ENCODE measurements at regions not wholly inside any gene's neighbourhood (a gene's known extent, or its start where the extent isn't known, plus 50 kb on each side); places are given as distances from the start of the nearest gene placed in this dataset.

DNA sequence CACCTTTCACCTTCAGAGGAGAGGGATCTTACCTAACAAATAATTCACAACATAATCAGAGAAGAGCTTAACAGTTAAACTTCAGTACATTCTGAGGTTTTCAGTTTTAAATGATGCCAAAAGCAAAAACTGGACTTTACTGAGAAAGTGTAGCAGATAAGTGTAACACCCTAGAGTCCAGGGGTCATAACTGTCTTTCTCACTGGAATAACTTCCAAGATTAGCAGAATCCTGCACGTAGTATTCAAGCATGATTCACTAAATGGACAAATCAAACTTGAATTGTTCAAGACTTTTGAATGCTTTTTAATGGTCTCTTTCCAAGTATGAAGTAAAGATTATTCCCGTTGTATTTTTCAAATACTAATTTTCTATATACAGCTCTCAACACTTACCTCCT, 180.1 kb upstream of the NREP start:
- intact Hi-C loops (cut with DNase I), result no loop called here
- ATAC-seq (ENCODE audit: low FRiP score) (no peak), DNase-seq (no peak)
- Histone ChIP-seq H3K4me1 (ENCODE audit: control insufficient read depth in 1 of 2, insufficient read depth in 2 of 2, low read length in 2 of 2) (peaks cover 0 to 3% of the 10 kb centered on the region in 2 donors), H3K9me3 (ENCODE audit: control insufficient read depth, low read length) (no peaks in the 10 kb centered on the region), H3K27ac (ENCODE audit: low read depth in 1 of 2, low read length in 2 of 2) (no peak overlapping the region), H3K4me3 (ENCODE audit: low read length in 2 of 2) (no peak overlapping the region), H3K27me3 (ENCODE audit: control insufficient read depth in 1 of 2, insufficient read depth in 2 of 2, low read length in 1 of 2) (no peaks in the 10 kb centered on the region), H3K36me3 (ENCODE audit: control insufficient read depth in 1 of 2, insufficient read depth in 2 of 2, low read length in 1 of 2) (no peaks in the 10 kb centered on the region)
- WGBS, 2 donors, result 9 to 22% methylated on average over 2 of the region's 2 CpGs

GRCh38 chr5:111935835-111936234, 178.8 kb upstream of the NREP start:
- ATAC-seq (ENCODE audit: low FRiP score), result no peak
- WGBS, 2 donors, result 98 to 99% methylated on average over 3 of the region's 3 CpGs

GRCh38 chr5:111935009-111935408, 178.0 kb upstream of the NREP start:
- Histone ChIP-seq H3K9me3 (ENCODE audit: control insufficient read depth, low read length) (no peaks in the 10 kb centered on the region), H3K4me1 (ENCODE audit: control insufficient read depth in 1 of 2, insufficient read depth in 2 of 2, low read length in 2 of 2) (peaks cover 0 to 3% of the 10 kb centered on the region in 2 donors), H3K27ac (ENCODE audit: low read depth in 1 of 2, low read length in 2 of 2) (no peak overlapping the region), H3K27me3 (ENCODE audit: control insufficient read depth in 1 of 2, insufficient read depth in 2 of 2, low read length in 1 of 2) (no peaks in the 10 kb centered on the region), H3K4me3 (ENCODE audit: low read length in 2 of 2) (no peak overlapping the region), H3K36me3 (ENCODE audit: control insufficient read depth in 1 of 2, insufficient read depth in 2 of 2, low read length in 1 of 2) (no peaks in the 10 kb centered on the region)
- intact Hi-C loops (cut with DNase I), result no loop called here
- DNase-seq (no peak), ATAC-seq (ENCODE audit: low FRiP score) (no peak)
- 96 to 97% methylated on average over 1 of the region's 1 CpG for WGBS, 2 donors

More at GRCh38 chr5:111935835-111936234, 178.8 kb upstream of the NREP start:
- no peak overlapping the region for H3K4me3 ChIP-seq (ENCODE audit: low read length in 2 of 2)
- no peaks in the 10 kb centered on the region for H3K9me3 ChIP-seq (ENCODE audit: control insufficient read depth, low read length)
- peaks cover 0 to 3% of the 10 kb centered on the region in 2 donors for H3K4me1 ChIP-seq (ENCODE audit: control insufficient read depth in 1 of 2, insufficient read depth in 2 of 2, low read length in 2 of 2)
- no peaks in the 10 kb centered on the region for H3K36me3 ChIP-seq (ENCODE audit: control insufficient read depth in 1 of 2, insufficient read depth in 2 of 2, low read length in 1 of 2)
- H3K27me3 ChIP-seq (ENCODE audit: control insufficient read depth in 1 of 2, insufficient read depth in 2 of 2, low read length in 1 of 2), result no peaks in the 10 kb centered on the region
- intact Hi-C loops (cut with DNase I), result no loop called here
- no peak for DNase-seq
- H3K27ac ChIP-seq (ENCODE audit: low read depth in 1 of 2, low read length in 2 of 2), result no peak overlapping the region

- 74 to 77% methylated on average over 2 of the region's 2 CpGs for WGBS, 2 donors
Observed at GRCh38 chr5:111934511-111934910, 177.5 kb upstream of the NREP start.

DNA sequence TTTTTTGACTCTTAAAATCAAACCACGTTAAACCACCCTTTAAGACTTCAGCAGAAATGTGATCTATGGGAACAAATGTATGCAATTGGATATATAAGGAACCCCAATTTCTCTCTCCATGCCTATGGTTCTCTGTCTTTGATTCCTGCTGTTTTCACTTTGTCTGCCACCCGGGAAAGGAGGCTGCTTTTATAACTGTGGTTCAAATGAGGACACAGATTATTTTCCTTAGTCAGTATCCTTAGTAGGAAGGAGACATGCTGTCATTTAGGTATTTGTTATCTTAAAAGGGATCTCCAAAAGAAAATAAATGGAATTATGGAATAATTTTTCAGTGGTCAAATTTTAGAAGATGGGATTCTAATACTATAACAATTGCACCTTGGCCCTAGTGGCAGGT, 176.1 kb upstream of the NREP start:
- Histone ChIP-seq H3K9me3 (ENCODE audit: control insufficient read depth, low read length) (no peaks in the 10 kb centered on the region), H3K36me3 (ENCODE audit: control insufficient read depth in 1 of 2, insufficient read depth in 2 of 2, low read length in 1 of 2) (no peaks in the 10 kb centered on the region), H3K27me3 (ENCODE audit: control insufficient read depth in 1 of 2, insufficient read depth in 2 of 2, low read length in 1 of 2) (no peaks in the 10 kb centered on the region), H3K27ac (ENCODE audit: low read depth in 1 of 2, low read length in 2 of 2) (no peak overlapping the region), H3K4me1 (ENCODE audit: control insufficient read depth in 1 of 2, insufficient read depth in 2 of 2, low read length in 2 of 2) (peaks cover 0 to 7% of the 10 kb centered on the region in 2 donors), H3K4me3 (ENCODE audit: low read length in 2 of 2) (no peak overlapping the region)
- DNase-seq (no peak), ATAC-seq (ENCODE audit: low FRiP score) (no peak)
- intact Hi-C loops (cut with DNase I), result no loop called here
- 25 to 26% methylated on average over 2 of the region's 2 CpGs for WGBS, 2 donors

More at GRCh38 chr5:111934511-111934910, 177.5 kb upstream of the NREP start:
- Histone ChIP-seq H3K4me1 (ENCODE audit: control insufficient read depth in 1 of 2, insufficient read depth in 2 of 2, low read length in 2 of 2) (peaks cover 0 to 6% of the 10 kb centered on the region in 2 donors), H3K27me3 (ENCODE audit: control insufficient read depth in 1 of 2, insufficient read depth in 2 of 2, low read length in 1 of 2) (no peaks in the 10 kb centered on the region), H3K36me3 (ENCODE audit: control insufficient read depth in 1 of 2, insufficient read depth in 2 of 2, low read length in 1 of 2) (no peaks in the 10 kb centered on the region), H3K27ac (ENCODE audit: low read depth in 1 of 2, low read length in 2 of 2) (no peak overlapping the region), H3K9me3 (ENCODE audit: control insufficient read depth, low read length) (no peaks in the 10 kb centered on the region), H3K4me3 (ENCODE audit: low read length in 2 of 2) (no peak overlapping the region)
- intact Hi-C loops (cut with DNase I), result no loop called here
- no peak for DNase-seq
- ATAC-seq (ENCODE audit: low FRiP score), result no peak

- Histone ChIP-seq H3K27me3 (ENCODE audit: control insufficient read depth in 1 of 2, insufficient read depth in 2 of 2, low read length in 1 of 2) (no peaks in the 10 kb centered on the region), H3K4me3 (ENCODE audit: low read length in 2 of 2) (no peak overlapping the region), H3K4me1 (ENCODE audit: control insufficient read depth in 1 of 2, insufficient read depth in 2 of 2, low read length in 2 of 2) (peaks cover 0 to 7% of the 10 kb centered on the region in 2 donors), H3K36me3 (ENCODE audit: control insufficient read depth in 1 of 2, insufficient read depth in 2 of 2, low read length in 1 of 2) (no peaks in the 10 kb centered on the region), H3K9me3 (ENCODE audit: control insufficient read depth, low read length) (no peaks in the 10 kb centered on the region), H3K27ac (ENCODE audit: low read depth in 1 of 2, low read length in 2 of 2) (no peak overlapping the region)
- ATAC-seq (ENCODE audit: low FRiP score) (no peak), DNase-seq (no peak)
- intact Hi-C loops (cut with DNase I), result no loop called here
- 14 to 17% methylated on average over 5 of the region's 5 CpGs for WGBS, 2 donors
Observed at GRCh38 chr5:111932628-111933027, 175.6 kb upstream of the NREP start.

DNA sequence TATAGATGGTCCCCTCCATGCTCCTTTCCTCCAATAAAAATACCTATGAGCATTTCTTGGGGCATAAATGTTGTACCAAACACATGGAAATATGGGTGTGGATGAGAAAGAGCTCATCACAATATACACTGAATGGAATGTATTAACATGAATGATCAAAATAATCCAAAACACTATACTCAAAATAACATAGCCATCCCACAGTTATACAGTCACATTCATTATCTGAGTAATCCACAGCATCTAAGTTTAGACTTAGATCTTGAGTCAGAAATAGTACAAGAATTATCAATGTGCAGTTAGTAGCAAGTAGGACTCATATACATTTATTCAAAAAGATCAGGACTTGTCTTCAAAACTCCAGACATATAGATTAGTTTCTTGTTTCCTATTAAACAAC, 175.2 kb upstream of the NREP start:
- Histone ChIP-seq H3K4me1 (ENCODE audit: control insufficient read depth in 1 of 2, insufficient read depth in 2 of 2, low read length in 2 of 2) (peaks cover 0 to 7% of the 10 kb centered on the region in 2 donors), H3K27ac (ENCODE audit: low read depth in 1 of 2, low read length in 2 of 2) (no peak overlapping the region), H3K9me3 (ENCODE audit: control insufficient read depth, low read length) (no peaks in the 10 kb centered on the region), H3K27me3 (ENCODE audit: control insufficient read depth in 1 of 2, insufficient read depth in 2 of 2, low read length in 1 of 2) (no peaks in the 10 kb centered on the region), H3K36me3 (ENCODE audit: control insufficient read depth in 1 of 2, insufficient read depth in 2 of 2, low read length in 1 of 2) (no peaks in the 10 kb centered on the region), H3K4me3 (ENCODE audit: low read length in 2 of 2) (no peak overlapping the region)
- ATAC-seq (ENCODE audit: low FRiP score), result no peak
- no peak for DNase-seq
- intact Hi-C loops (cut with DNase I), result no loop called here

GRCh38 chr5:111931655-111932054, 174.7 kb upstream of the NREP start:
- no peaks in the 10 kb centered on the region for H3K27me3 ChIP-seq (ENCODE audit: control insufficient read depth in 1 of 2, insufficient read depth in 2 of 2, low read length in 1 of 2)
- no peaks in the 10 kb centered on the region for H3K9me3 ChIP-seq (ENCODE audit: control insufficient read depth, low read length)
- no peak for DNase-seq
- no peak overlapping the region for H3K27ac ChIP-seq (ENCODE audit: low read depth in 1 of 2, low read length in 2 of 2)
- H3K4me3 ChIP-seq (ENCODE audit: low read length in 2 of 2), result no peak overlapping the region
- ATAC-seq (ENCODE audit: low FRiP score), result no peak
- H3K4me1 ChIP-seq (ENCODE audit: control insufficient read depth in 1 of 2, insufficient read depth in 2 of 2, low read length in 2 of 2), result peaks cover 0 to 7% of the 10 kb centered on the region in 2 donors
- 98% methylated on average over 2 of the region's 2 CpGs for WGBS, 2 donors
- no peaks in the 10 kb centered on the region for H3K36me3 ChIP-seq (ENCODE audit: control insufficient read depth in 1 of 2, insufficient read depth in 2 of 2, low read length in 1 of 2)
- intact Hi-C loops (cut with DNase I), result no loop called here

DNA sequence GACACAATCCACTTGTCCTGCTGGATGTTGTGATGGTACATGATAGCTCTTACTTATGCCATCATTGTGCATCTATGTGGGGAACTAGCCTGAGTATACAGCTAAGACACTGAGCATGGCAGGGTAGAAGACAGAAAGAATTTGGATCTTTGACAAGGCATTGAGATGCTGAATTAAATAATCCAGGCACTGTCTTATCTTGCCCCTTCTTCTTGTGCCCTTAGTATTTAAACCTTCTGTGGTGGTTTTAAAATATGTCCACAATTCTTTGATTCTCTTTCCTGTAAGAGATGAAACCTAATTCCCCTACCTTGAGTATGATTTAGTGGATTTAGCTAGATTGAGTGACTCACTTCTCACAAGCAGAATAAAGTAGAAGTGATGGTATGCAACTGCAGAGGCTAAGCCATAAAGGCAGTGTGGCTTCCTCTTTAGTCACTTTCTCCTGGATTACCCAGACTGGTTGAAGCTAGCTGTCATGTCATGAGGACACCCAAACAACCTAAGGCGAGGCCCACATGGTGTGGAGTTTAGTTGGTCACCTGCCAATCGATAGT, 174.0 kb upstream of the NREP start:
- H3K27ac ChIP-seq (ENCODE audit: low read depth in 1 of 2, low read length in 2 of 2), result no peak overlapping the region
- no peak for ATAC-seq (ENCODE audit: low FRiP score)
- H3K36me3 ChIP-seq (ENCODE audit: control insufficient read depth in 1 of 2, insufficient read depth in 2 of 2, low read length in 1 of 2), result no peaks in the 10 kb centered on the region
- WGBS, 2 donors, result 96 to 98% methylated on average over 2 of the region's 2 CpGs
- H3K4me3 ChIP-seq (ENCODE audit: low read length in 2 of 2), result no peak overlapping the region
- no peaks in the 10 kb centered on the region for H3K9me3 ChIP-seq (ENCODE audit: control insufficient read depth, low read length)
- no peaks in the 10 kb centered on the region for H3K27me3 ChIP-seq (ENCODE audit: control insufficient read depth in 1 of 2, insufficient read depth in 2 of 2, low read length in 1 of 2)
- no peak for DNase-seq
- intact Hi-C loops (cut with DNase I), result no loop called here
- peaks cover 0 to 7% of the 10 kb centered on the region in 2 donors for H3K4me1 ChIP-seq (ENCODE audit: control insufficient read depth in 1 of 2, insufficient read depth in 2 of 2, low read length in 2 of 2)
